PC-9 (cell line): ENCODE measurements at regions not wholly inside any gene's neighbourhood (a gene's known extent, or its start where the extent isn't known, plus 50 kb on each side); places are given as distances from the start of the nearest gene placed in this dataset.

Experiments
- BruUV-seq: library from RNA; stranded (reverse); fragments of 400-500 nt; replicated peaks from 2 replicates; lab custom pipeline; 2021; lab: Mats Ljungman, UMichigan
- CTCF ChIA-PET: fragments of 300-600 bp; sonication (Branson Sonifier 250); formaldehyde crosslinking; loops from one replicate; lab custom pipeline; 2022; ENCODE audit warnings: antibody characterized with exemption; lab: Charles Lee
- POLR2A ChIA-PET: fragments of 300-600 bp; sonication (Branson Sonifier 250); formaldehyde crosslinking; loops from one replicate; lab custom pipeline; 2022; ENCODE audit warnings: antibody characterized with exemption; ENCODE audit not compliant: unreplicated experiment; lab: Charles Lee
- DNase-seq, 2 experiments: peaks; one replicate each; pipeline versions ENCODE4 v3.0.0 to v3.0.0-alpha.2; 2015 to 2022; ENCODE audit warnings: mixed read lengths in 1 of 2
- H2AFZ ChIP-seq: fragments of 200-600 bp; sonication (generic); 2 replicates; pipeline ENCODE4 v1.8.1; 2017; ENCODE audit warnings: antibody characterized with exemption
- H3F3A ChIP-seq: fragments of 200-600 bp; sonication (generic); 2 replicates; pipeline ENCODE4 v1.8.1; 2017; ENCODE audit warnings: antibody characterized with exemption, mild to moderate bottlenecking, low read depth; ENCODE audit not compliant: insufficient read depth
- H3K27ac ChIP-seq: fragments of 200-600 bp; sonication (generic); 2 replicates; pipeline ENCODE4 v1.6.1; 2016; ENCODE audit warnings: mixed run types
- H3K27me3 ChIP-seq: fragments of 200-600 bp; sonication (generic); 2 replicates; pipeline ENCODE4 v1.6.1; 2016; ENCODE audit warnings: low read depth, mixed run types; ENCODE audit not compliant: insufficient read depth
- H3K36me3 ChIP-seq: fragments of 200-600 bp; sonication (generic); 2 replicates; pipeline ENCODE4 v1.6.1; 2016; ENCODE audit warnings: low read depth, mixed run types
- H3K4me1 ChIP-seq: fragments of 200-600 bp; sonication (generic); replicated peaks from 2 replicates; pipeline ENCODE4 v1.6.1; 2016; ENCODE audit warnings: mixed run types; ENCODE audit not compliant: insufficient read depth
- H3K4me2 ChIP-seq: fragments of 200-600 bp; sonication (generic); 2 replicates; pipeline ENCODE4 v1.6.1; 2017; ENCODE audit warnings: mixed run types
- H3K4me3 ChIP-seq: fragments of 200-600 bp; sonication (generic); 2 replicates; pipeline ENCODE4 v1.6.1; 2016; ENCODE audit warnings: mixed run types
- H3K79me2 ChIP-seq: fragments of 200-600 bp; sonication (generic); 2 replicates; pipeline ENCODE4 v1.6.1; 2017; ENCODE audit warnings: low read depth, mixed run types
- H3K9me2 ChIP-seq: fragments of 200-600 bp; sonication (generic); 2 replicates; pipeline ENCODE4 v1.8.1; 2017; ENCODE audit warnings: mild to moderate bottlenecking; ENCODE audit not compliant: insufficient read depth
- H3K9me3 ChIP-seq: fragments of 200-600 bp; sonication (generic); 2 replicates; pipeline ENCODE4 v1.8.1; 2016; ENCODE audit warnings: low read depth; ENCODE audit not compliant: insufficient read depth
- H4K20me1 ChIP-seq: fragments of 200-600 bp; sonication (generic); 2 replicates; pipeline ENCODE4 v1.8.1; 2017; ENCODE audit not compliant: insufficient read depth
- CTCF ChIP-seq: fragments of 200-600 bp; sonication (generic); conservative IDR thresholded peaks from 2 replicates; pipeline ENCODE4 v1.6.1; 2017; ENCODE audit warnings: mixed run types, antibody characterized with exemption, mild to moderate bottlenecking, moderate library complexity
- EZH2 ChIP-seq: fragments of 200-600 bp; sonication (generic); IDR thresholded peaks from 2 replicates; pipeline ENCODE4 v1.8.0; 2017; ENCODE audit warnings: antibody characterized with exemption, low read depth
- intact Hi-C: fragments of 100-400 bp; cut with micrococcal nuclease; formaldehyde crosslinking; loops from one replicate; pipeline ENCODE4 v1.10.0; 2022; ENCODE audit not compliant: unreplicated experiment

GRCh38 chr7:46628389-46628788, 707.3 kb upstream of the IGFBP3 start:
- no peaks in the 10 kb centered on the region for H3K27me3 ChIP-seq
- H3K4me1 ChIP-seq, result peaks cover 4% of the 10 kb centered on the region; the same call in 1 of the 2 replicates
- no peak for TF ChIP-seq CTCF

GRCh38 chr7:46626691-46627310, 705.7 kb upstream of the IGFBP3 start:
- H4K20me1 ChIP-seq, result no peaks in the 10 kb centered on the region
- no peaks in the 10 kb centered on the region for H3K9me3 ChIP-seq
- H3K27ac ChIP-seq, result no peak overlapping the region
- no peaks in the 10 kb centered on the region for H3F3A ChIP-seq
- no peak for TF ChIP-seq EZH2
- intact Hi-C loops, result no loop called here
- no peaks in the 10 kb centered on the region for H3K79me2 ChIP-seq
- POLR2A ChIA-PET, result no interaction called here
- no peak overlapping the region for H2AFZ ChIP-seq
- no peaks in the 10 kb centered on the region for H3K36me3 ChIP-seq
- H3K4me1 ChIP-seq, result no peaks in the 10 kb centered on the region
- H3K27me3 ChIP-seq, result no peaks in the 10 kb centered on the region
- H3K4me2 ChIP-seq, result no peak overlapping the region
- DNase-seq, result no peak
- peaks cover 8% of the 10 kb centered on the region for H3K9me2 ChIP-seq
- CTCF ChIA-PET, result no interaction called here
- H3K4me3 ChIP-seq, result no peak overlapping the region
- no TSS peak for BruUV-seq

More at GRCh38 chr7:46628389-46628788, 707.3 kb upstream of the IGFBP3 start:
- Histone ChIP-seq H4K20me1 (no peaks in the 10 kb centered on the region), H3K4me3 (no peak overlapping the region), H3K36me3 (no peaks in the 10 kb centered on the region), H2AFZ (no peak overlapping the region), H3K9me2 (peaks cover 2% of the 10 kb centered on the region; the same call in 1 of the 2 replicates), H3F3A (no peaks in the 10 kb centered on the region), H3K4me2 (no peak overlapping the region), H3K9me3 (no peaks in the 10 kb centered on the region), H3K27ac (no peak overlapping the region), H3K79me2 (no peaks in the 10 kb centered on the region)
- POLR2A ChIA-PET, result no interaction called here
- DNase-seq, result no peak
- BruUV-seq, result no TSS peak
- CTCF ChIA-PET, result no interaction called here
- intact Hi-C loops, result no loop called here

GRCh38 chr7:46626261-46626660, 705.2 kb upstream of the IGFBP3 start:
- no peaks in the 10 kb centered on the region for H4K20me1 ChIP-seq
- H3K4me1 ChIP-seq, result no peaks in the 10 kb centered on the region
- no peak for DNase-seq
- H3K4me2 ChIP-seq, result no peak overlapping the region
- H3K9me2 ChIP-seq, result peaks cover 8% of the 10 kb centered on the region
- intact Hi-C loops, result no loop called here
- H3K4me3 ChIP-seq, result no peak overlapping the region
- no peaks in the 10 kb centered on the region for H3K36me3 ChIP-seq
- H3K27me3 ChIP-seq, result no peaks in the 10 kb centered on the region
- H3K9me3 ChIP-seq, result no peaks in the 10 kb centered on the region
- CTCF ChIA-PET, result no interaction called here
- H2AFZ ChIP-seq, result no peak overlapping the region
- no peaks in the 10 kb centered on the region for H3F3A ChIP-seq
- no peaks in the 10 kb centered on the region for H3K79me2 ChIP-seq
- H3K27ac ChIP-seq, result no peak overlapping the region
- no TSS peak for BruUV-seq
- POLR2A ChIA-PET, result no interaction called here
- no peak for TF ChIP-seq CTCF

- CTCF ChIA-PET, result no interaction called here
- POLR2A ChIA-PET, result no interaction called here
Observed at GRCh38 chr7:46625032-46625431, 704.0 kb upstream of the IGFBP3 start.

More at GRCh38 chr7:46625032-46625431, 704.0 kb upstream of the IGFBP3 start:
- Histone ChIP-seq H3K4me3 (no peak overlapping the region), H3K9me3 (no peaks in the 10 kb centered on the region), H3F3A (no peaks in the 10 kb centered on the region), H3K4me2 (no peak overlapping the region), H3K79me2 (no peaks in the 10 kb centered on the region), H3K36me3 (no peaks in the 10 kb centered on the region), H3K27ac (no peak overlapping the region), H2AFZ (no peak overlapping the region), H3K27me3 (no peaks in the 10 kb centered on the region), H3K4me1 (no peaks in the 10 kb centered on the region), H4K20me1 (no peaks in the 10 kb centered on the region), H3K9me2 (peaks cover 8% of the 10 kb centered on the region)
- BruUV-seq, result no TSS peak
- no peak for TF ChIP-seq CTCF
- no peak for TF ChIP-seq EZH2
- intact Hi-C loops, result no loop called here
- no peak for DNase-seq
